Activated naive CD8-positive, alpha-beta T cell treated with anti-CD3 and anti-CD28 coated beads, Interleukin-2, amount 50 U/mL, for 24 hours (primary cell): ENCODE measurements at regions not wholly inside any gene's neighbourhood (a gene's known extent, or its start where the extent isn't known, plus 50 kb on each side); places are given as distances from the start of the nearest gene placed in this dataset.

ENCODE experiments used
- ATAC-seq: fragments of 150-1000 bp; cut with Tn5 transposase; one replicate; pipeline ENCODE4 v1.10.0; 2021
- DNase-seq: peaks from one replicate; pipeline ENCODE4 v3.0.0; 2021
- H3K27ac Mint-ChIP-seq: one replicate; pipeline ENCODE4 v1.8.0; 2021; ENCODE audit warnings: mild to moderate bottlenecking, mixed read lengths
- H3K27me3 Mint-ChIP-seq: one replicate; pipeline ENCODE4 v1.8.0; 2021; ENCODE audit warnings: mixed read lengths
- H3K36me3 Mint-ChIP-seq: one replicate; pipeline ENCODE4 v1.8.0; 2021; ENCODE audit warnings: low read depth, mixed read lengths
- H3K4me1 Mint-ChIP-seq: one replicate; pipeline ENCODE4 v1.8.0; 2021; ENCODE audit warnings: mixed read lengths
- H3K4me3 Mint-ChIP-seq: one replicate; pipeline ENCODE4 v1.8.0; 2021; ENCODE audit warnings: mild to moderate bottlenecking, moderate library complexity, mixed read lengths
- H3K9me3 Mint-ChIP-seq: one replicate; pipeline ENCODE4 v1.8.0; 2021; ENCODE audit warnings: mixed read lengths

- H3K9me3 Mint-ChIP-seq: peaks cover 10% of the 10 kb centered on the region
- no peak overlapping the region for H3K27ac Mint-ChIP-seq
- H3K27me3 Mint-ChIP-seq: no peaks in the 10 kb centered on the region
- no peak for ATAC-seq
- no peaks in the 10 kb centered on the region for H3K4me1 Mint-ChIP-seq
- no peaks in the 10 kb centered on the region for H3K36me3 Mint-ChIP-seq
- no peak overlapping the region for H3K4me3 Mint-ChIP-seq
- no peak for DNase-seq
Observed at GRCh38 chr7:53965716-53966115, 576.5 kb upstream of the VSTM2A start.

GRCh38 chr7:53983480-53983879 is 558.7 kb upstream of the VSTM2A start:
- peaks cover 21% of the 10 kb centered on the region for H3K9me3 Mint-ChIP-seq
- no peak for ATAC-seq
- no peak overlapping the region for H3K27ac Mint-ChIP-seq
- H3K36me3 Mint-ChIP-seq: no peaks in the 10 kb centered on the region
- DNase-seq: no peak
- H3K27me3 Mint-ChIP-seq: no peaks in the 10 kb centered on the region
- H3K4me1 Mint-ChIP-seq: no peaks in the 10 kb centered on the region
- no peak overlapping the region for H3K4me3 Mint-ChIP-seq

- ATAC-seq (no peak), DNase-seq (no peak)
- H3K27me3 Mint-ChIP-seq: no peaks in the 10 kb centered on the region
- no peaks in the 10 kb centered on the region for H3K4me1 Mint-ChIP-seq
- H3K9me3 Mint-ChIP-seq: peaks cover 21% of the 10 kb centered on the region
- no peak overlapping the region for H3K4me3 Mint-ChIP-seq
- H3K27ac Mint-ChIP-seq: no peak overlapping the region
- H3K36me3 Mint-ChIP-seq: no peaks in the 10 kb centered on the region
Observed at GRCh38 chr7:53984776-53985175, 557.4 kb upstream of the VSTM2A start.

- H3K4me1 Mint-ChIP-seq: no peaks in the 10 kb centered on the region
- no peaks in the 10 kb centered on the region for H3K27me3 Mint-ChIP-seq
- peaks cover 21% of the 10 kb centered on the region for H3K9me3 Mint-ChIP-seq
- H3K36me3 Mint-ChIP-seq: no peaks in the 10 kb centered on the region
- no peak overlapping the region for H3K27ac Mint-ChIP-seq
- ATAC-seq (no peak), DNase-seq (no peak)
- no peak overlapping the region for H3K4me3 Mint-ChIP-seq
Observed at GRCh38 chr7:53988376-53988775, 553.8 kb upstream of the VSTM2A start.

GRCh38 chr7:53993224-53993623 is 549.0 kb upstream of the VSTM2A start:
- H3K36me3 Mint-ChIP-seq: no peaks in the 10 kb centered on the region
- H3K4me3 Mint-ChIP-seq: no peak overlapping the region
- H3K9me3 Mint-ChIP-seq: peaks cover 20% of the 10 kb centered on the region
- H3K27ac Mint-ChIP-seq: no peak overlapping the region
- no peaks in the 10 kb centered on the region for H3K27me3 Mint-ChIP-seq
- no peaks in the 10 kb centered on the region for H3K4me1 Mint-ChIP-seq
- ATAC-seq: no peak
- DNase-seq: no peak

- H3K27ac Mint-ChIP-seq: no peak overlapping the region
- no peaks in the 10 kb centered on the region for H3K36me3 Mint-ChIP-seq
- peaks cover 17% of the 10 kb centered on the region for H3K9me3 Mint-ChIP-seq
- no peak for DNase-seq
- H3K4me1 Mint-ChIP-seq: no peaks in the 10 kb centered on the region
- no peaks in the 10 kb centered on the region for H3K27me3 Mint-ChIP-seq
- no peak for ATAC-seq
- H3K4me3 Mint-ChIP-seq: no peak overlapping the region
Observed at GRCh38 chr7:53996876-53997275, 545.3 kb upstream of the VSTM2A start.

- Mint-ChIP-seq H3K27ac (no peak overlapping the region), H3K4me3 (no peak overlapping the region), H3K4me1 (no peaks in the 10 kb centered on the region), H3K9me3 (peaks cover 24% of the 10 kb centered on the region), H3K27me3 (no peaks in the 10 kb centered on the region), H3K36me3 (no peaks in the 10 kb centered on the region)
- DNase-seq: no peak
- ATAC-seq: no peak
Observed at GRCh38 chr7:54014765-54015164, 527.4 kb upstream of the VSTM2A start.

GRCh38 chr7:54015251-54015650 is 526.9 kb upstream of the VSTM2A start:
- Mint-ChIP-seq H3K4me3 (no peak overlapping the region), H3K36me3 (no peaks in the 10 kb centered on the region), H3K27me3 (no peaks in the 10 kb centered on the region), H3K4me1 (no peaks in the 10 kb centered on the region), H3K9me3 (peaks cover 24% of the 10 kb centered on the region), H3K27ac (no peak overlapping the region)
- no peak for ATAC-seq
- DNase-seq: no peak

- Mint-ChIP-seq H3K36me3 (no peaks in the 10 kb centered on the region), H3K4me1 (no peaks in the 10 kb centered on the region)
- no peak for ATAC-seq
Observed at GRCh38 chr7:54037873-54038272, 504.3 kb upstream of the VSTM2A start.

GRCh38 chr7:54060643-54061042 is 481.5 kb upstream of the VSTM2A start:
- no peaks in the 10 kb centered on the region for H3K4me1 Mint-ChIP-seq
- H3K27ac Mint-ChIP-seq: no peak overlapping the region
- ATAC-seq (no peak), DNase-seq (no peak)
- H3K9me3 Mint-ChIP-seq: peaks cover 26% of the 10 kb centered on the region
- H3K27me3 Mint-ChIP-seq: no peaks in the 10 kb centered on the region
- H3K36me3 Mint-ChIP-seq: no peaks in the 10 kb centered on the region
- H3K4me3 Mint-ChIP-seq: no peak overlapping the region

More at GRCh38 chr7:54037873-54038272, 504.3 kb upstream of the VSTM2A start:
- Mint-ChIP-seq H3K9me3 (peaks cover 27% of the 10 kb centered on the region), H3K27ac (no peak overlapping the region), H3K4me3 (no peak overlapping the region), H3K27me3 (no peaks in the 10 kb centered on the region)
- no peak for DNase-seq

GRCh38 chr7:54066643-54067042 is 475.5 kb upstream of the VSTM2A start:
- H3K4me3 Mint-ChIP-seq: no peak overlapping the region
- no peak for DNase-seq
- H3K4me1 Mint-ChIP-seq: no peaks in the 10 kb centered on the region
- no peaks in the 10 kb centered on the region for H3K36me3 Mint-ChIP-seq
- no peaks in the 10 kb centered on the region for H3K27me3 Mint-ChIP-seq
- no peak for ATAC-seq
- peaks cover 18% of the 10 kb centered on the region for H3K9me3 Mint-ChIP-seq
- H3K27ac Mint-ChIP-seq: no peak overlapping the region

- H3K9me3 Mint-ChIP-seq: peaks cover 10% of the 10 kb centered on the region
- ATAC-seq (no peak), DNase-seq (no peak)
- H3K27me3 Mint-ChIP-seq: no peaks in the 10 kb centered on the region
- no peak overlapping the region for H3K4me3 Mint-ChIP-seq
- H3K4me1 Mint-ChIP-seq: no peaks in the 10 kb centered on the region
- no peak overlapping the region for H3K27ac Mint-ChIP-seq
- H3K36me3 Mint-ChIP-seq: no peaks in the 10 kb centered on the region
Observed at GRCh38 chr7:54069843-54070242, 472.3 kb upstream of the VSTM2A start.

- ATAC-seq: no peak
- no peak overlapping the region for H3K27ac Mint-ChIP-seq
- no peak for DNase-seq
- H3K4me1 Mint-ChIP-seq: no peaks in the 10 kb centered on the region
- no peaks in the 10 kb centered on the region for H3K36me3 Mint-ChIP-seq
- H3K9me3 Mint-ChIP-seq: peaks cover 11% of the 10 kb centered on the region
- no peak overlapping the region for H3K4me3 Mint-ChIP-seq
- no peaks in the 10 kb centered on the region for H3K27me3 Mint-ChIP-seq
Observed at GRCh38 chr7:54072710-54073109, 469.5 kb upstream of the VSTM2A start.

GRCh38 chr7:54076616-54077015 is 465.6 kb upstream of the VSTM2A start:
- Mint-ChIP-seq H3K27me3 (no peaks in the 10 kb centered on the region), H3K4me1 (no peaks in the 10 kb centered on the region), H3K4me3 (no peak overlapping the region), H3K9me3 (peaks cover 22% of the 10 kb centered on the region), H3K27ac (no peak overlapping the region), H3K36me3 (no peaks in the 10 kb centered on the region)
- no peak for ATAC-seq
- no peak for DNase-seq

- H3K4me1 Mint-ChIP-seq: no peaks in the 10 kb centered on the region
- H3K9me3 Mint-ChIP-seq: peaks cover 22% of the 10 kb centered on the region
- ATAC-seq (no peak), DNase-seq (no peak)
- no peaks in the 10 kb centered on the region for H3K27me3 Mint-ChIP-seq
- no peak overlapping the region for H3K27ac Mint-ChIP-seq
- no peak overlapping the region for H3K4me3 Mint-ChIP-seq
- H3K36me3 Mint-ChIP-seq: no peaks in the 10 kb centered on the region
Observed at GRCh38 chr7:54080525-54080924, 461.6 kb upstream of the VSTM2A start.

- Mint-ChIP-seq H3K4me1 (no peaks in the 10 kb centered on the region), H3K9me3 (peaks cover 22% of the 10 kb centered on the region), H3K27ac (no peak overlapping the region), H3K36me3 (no peaks in the 10 kb centered on the region), H3K27me3 (no peaks in the 10 kb centered on the region), H3K4me3 (no peak overlapping the region)
- no peak for ATAC-seq
- no peak for DNase-seq
Observed at GRCh38 chr7:54080971-54081370, 461.2 kb upstream of the VSTM2A start.
